HG02981 (cell line): ENCODE measurements at regions not wholly inside any gene's neighbourhood (a gene's known extent, or its start where the extent isn't known, plus 50 kb on each side); places are given as distances from the start of the nearest gene placed in this dataset.

Experiments used
- ATAC-seq: cut with Tn5 transposase; IDR thresholded peaks from one replicate; pipeline ENCODE4 v1.9.1; 2021; ENCODE audit warnings: mild to moderate bottlenecking, moderate library complexity; ENCODE audit not compliant: unreplicated experiment

- ATAC-seq, result no peak
Measured at GRCh38 chr5:2306711-2307110, 424.0 kb upstream of the IRX4 start.

- no peak for ATAC-seq
Measured at GRCh38 chr5:2303431-2304100, 420.8 kb upstream of the IRX4 start.

- no peak for ATAC-seq
Measured at GRCh38 chr5:2302169-2302568, 419.4 kb upstream of the IRX4 start.

- no peak for ATAC-seq
Measured at GRCh38 chr5:2300861-2301574, 418.3 kb upstream of the IRX4 start.

- no peak for ATAC-seq
Measured at GRCh38 chr5:2300421-2300820, 417.7 kb upstream of the IRX4 start.

GRCh38 chr5:2299388-2300220, 416.9 kb upstream of the IRX4 start:
- no peak for ATAC-seq

DNA sequence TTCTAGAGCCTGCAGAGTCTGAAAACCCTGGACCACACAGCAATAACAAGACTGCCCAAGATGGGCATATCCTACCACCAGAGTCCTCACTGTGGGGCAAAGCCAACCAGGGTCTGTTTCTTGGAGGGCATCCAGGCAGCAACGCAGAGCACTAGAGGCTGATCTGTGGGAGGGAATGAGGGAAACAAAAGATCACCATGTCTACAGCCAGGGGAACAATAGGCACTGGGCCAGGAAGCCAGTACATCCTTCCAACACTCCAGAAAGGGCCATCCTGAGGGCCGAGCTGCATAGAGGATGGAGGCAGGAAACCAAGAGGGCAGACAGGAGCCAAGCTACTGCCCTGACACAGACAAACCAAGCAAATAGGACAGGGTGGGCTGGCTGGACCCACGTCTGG, 416.1 kb upstream of the IRX4 start:
- no peak for ATAC-seq

DNA sequence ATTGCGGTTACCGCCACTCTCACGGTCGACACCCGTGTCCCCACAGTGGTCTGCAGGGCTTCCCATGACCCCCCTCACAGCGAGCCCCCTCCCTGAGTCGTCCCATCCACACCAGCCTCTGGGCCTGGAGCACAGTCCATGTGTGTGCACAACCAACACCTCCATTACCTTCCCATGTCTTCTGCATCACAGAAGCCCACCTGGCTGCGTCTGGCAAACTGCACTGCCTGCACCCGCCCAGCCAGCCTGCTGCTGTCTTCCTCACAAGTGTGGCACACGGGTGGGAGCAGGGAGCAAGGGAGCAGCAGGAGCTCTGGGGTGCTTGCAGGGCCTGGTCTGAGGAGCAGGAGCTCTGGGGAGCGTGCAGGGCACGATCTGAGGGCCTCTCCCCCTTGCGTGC, 415.3 kb upstream of the IRX4 start:
- no peak for ATAC-seq

DNA sequence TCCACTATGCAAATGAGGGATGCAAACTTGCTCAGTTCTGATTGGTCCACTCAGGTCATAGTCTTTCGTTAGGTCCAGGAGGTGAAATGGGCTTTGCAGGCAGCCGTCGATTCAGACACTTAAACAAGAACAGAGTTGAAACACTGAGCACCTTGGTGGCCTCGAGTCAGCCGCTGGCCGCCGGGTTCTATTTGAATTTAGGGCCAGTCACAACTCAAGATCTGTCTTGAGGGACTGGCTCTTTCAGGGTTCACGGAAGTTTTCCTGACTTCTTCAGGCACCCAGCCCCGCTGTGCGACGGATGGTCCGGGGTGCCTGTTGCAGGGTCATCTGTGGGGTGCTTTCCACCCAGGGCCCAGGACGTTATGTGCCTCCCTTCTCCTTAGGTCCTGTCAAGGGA, 412.8 kb upstream of the IRX4 start:
- no peak for ATAC-seq

DNA sequence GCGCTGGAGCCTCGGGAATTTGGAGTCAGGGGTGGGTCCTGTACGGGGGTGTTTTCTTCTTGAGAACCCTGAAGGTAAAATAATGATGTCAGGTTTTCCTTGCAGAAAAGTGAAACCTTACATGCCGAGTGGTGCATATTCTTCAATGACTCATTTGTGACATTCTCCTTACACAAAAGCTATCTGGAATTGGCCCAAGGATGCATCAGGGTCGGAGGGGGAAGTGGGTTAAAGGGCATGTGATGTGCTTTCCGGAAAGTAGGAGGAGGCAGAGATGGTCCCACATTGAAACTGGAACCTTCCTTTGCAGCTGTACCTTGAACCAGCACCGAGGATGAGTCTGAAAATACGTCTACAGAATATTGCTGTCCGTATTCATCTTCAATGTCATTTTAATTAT, 411.2 kb upstream of the IRX4 start:
- no peak for ATAC-seq

DNA sequence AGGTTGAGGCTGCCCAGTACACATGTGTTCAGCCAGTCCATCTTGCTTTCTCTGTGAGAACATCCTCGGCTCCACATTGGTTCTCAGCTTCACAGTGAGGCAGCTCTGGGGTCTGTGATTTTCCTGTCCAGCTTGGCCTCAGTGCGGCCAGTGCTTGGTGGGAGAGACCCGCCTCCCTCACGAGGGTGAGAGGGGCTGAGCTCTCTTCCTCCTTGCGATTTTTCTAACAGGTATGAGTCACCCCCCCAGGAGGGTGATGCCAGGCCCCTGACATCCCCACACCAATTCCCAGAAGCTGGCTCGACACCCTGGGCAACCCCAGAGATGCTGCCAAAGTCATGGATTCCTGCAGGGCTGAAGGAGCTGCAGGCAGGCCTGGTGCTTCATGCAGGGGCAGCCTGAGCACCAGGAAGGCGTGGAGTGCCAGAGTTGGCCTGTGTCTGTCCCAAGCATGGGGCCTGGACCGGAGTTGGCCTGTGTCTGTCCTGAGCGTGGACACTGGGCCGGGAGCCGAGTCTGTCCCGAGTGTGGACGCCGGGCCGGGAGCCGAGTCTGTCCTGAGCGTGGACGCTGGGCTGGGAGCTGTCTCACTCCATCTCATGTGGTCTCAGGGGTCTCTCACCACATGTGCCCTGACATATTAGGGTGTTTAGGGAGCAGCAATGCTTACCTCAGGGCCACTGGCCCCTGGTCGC, 408.6 kb upstream of the IRX4 start:
- no peak for ATAC-seq

GRCh38 chr5:2289380-2289779, 406.7 kb upstream of the IRX4 start:
- no peak for ATAC-seq

GRCh38 chr5:2288968-2289367, 406.2 kb upstream of the IRX4 start:
- no peak for ATAC-seq

- ATAC-seq, result no peak
Measured at GRCh38 chr5:2288466-2288865, 405.7 kb upstream of the IRX4 start.

DNA sequence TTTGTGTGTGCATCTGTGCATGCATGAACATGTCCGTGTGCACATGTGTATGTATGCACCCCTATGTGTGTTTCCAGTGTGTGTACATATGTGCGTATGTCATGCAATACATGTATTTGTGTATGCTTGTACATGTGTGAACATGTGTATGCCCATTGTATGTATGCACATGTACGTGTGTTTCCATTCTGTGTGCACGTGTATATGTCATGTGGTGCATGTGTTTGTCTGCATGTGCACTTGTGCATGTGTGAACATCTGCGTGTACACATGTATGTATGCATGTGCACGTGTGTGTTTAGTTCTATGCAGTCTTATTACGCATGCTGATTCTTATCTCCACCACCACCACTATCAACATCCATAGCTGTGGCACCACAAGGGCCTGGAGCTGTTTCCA, 403.5 kb upstream of the IRX4 start:
- ATAC-seq, result no peak

GRCh38 chr5:2284678-2285077, 402.0 kb upstream of the IRX4 start:
- no peak for ATAC-seq

DNA sequence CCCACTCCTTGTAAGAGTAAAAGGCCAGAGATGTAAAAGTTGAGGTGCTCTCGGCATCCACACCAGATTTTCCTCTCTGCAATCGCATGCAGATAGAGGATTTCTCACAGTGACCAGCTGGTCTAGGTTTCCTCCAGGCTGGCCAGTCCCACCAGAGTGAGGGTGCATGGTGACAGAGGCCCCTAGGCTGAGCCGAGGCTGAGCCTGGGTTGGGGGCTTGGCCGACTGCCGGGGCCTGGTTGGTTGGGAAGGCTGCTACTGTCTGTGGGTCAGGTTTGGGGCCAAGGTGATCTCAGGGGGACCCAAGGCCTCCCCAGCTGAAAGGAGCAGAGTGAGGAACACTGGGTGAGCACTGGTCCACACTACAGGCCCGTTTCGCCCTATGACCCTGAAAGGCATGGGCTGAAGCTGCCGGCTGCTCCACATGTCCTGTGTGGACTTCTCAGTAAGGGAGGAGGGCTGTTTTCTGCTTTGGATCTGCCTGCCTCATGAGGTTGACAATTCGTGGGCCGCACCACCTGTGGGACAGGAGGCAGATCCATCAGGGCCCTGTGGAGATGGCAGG, 400.8 kb upstream of the IRX4 start:
- no peak for ATAC-seq

- ATAC-seq, result no peak
Measured at GRCh38 chr5:2282893-2283292, 400.2 kb upstream of the IRX4 start.

DNA sequence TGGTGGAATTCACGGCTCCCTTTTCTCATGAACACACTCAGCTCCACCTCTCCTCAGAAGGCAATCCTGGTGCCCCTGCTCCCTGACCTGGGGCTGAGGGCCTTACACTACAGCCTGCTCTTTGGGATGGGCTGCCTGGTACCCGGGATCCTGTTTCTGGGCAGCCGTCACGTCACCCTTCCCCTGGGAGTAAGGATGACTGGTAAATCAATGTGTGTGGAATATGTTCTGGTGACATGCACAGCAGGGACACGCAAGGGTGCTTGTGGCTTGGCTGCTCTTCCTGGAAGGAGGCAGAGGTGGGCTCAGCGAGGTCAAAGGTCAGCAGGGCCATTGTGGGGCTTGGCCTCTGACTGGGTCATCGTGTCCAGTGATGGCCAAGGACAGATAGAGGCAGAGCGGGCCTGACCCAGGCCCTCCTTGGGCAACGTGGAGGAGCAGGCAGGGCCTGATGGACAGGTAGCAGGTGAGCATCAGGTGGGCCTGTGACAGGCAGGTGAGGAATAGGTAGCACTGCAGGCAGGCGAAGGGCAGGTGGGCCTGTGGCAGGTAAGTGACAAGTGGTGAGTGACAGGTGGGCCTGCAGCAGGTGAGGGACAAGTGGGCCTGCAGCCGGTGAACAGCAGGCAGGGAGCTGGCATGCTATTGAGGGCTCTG, 399.4 kb upstream of the IRX4 start:
- no peak for ATAC-seq

DNA sequence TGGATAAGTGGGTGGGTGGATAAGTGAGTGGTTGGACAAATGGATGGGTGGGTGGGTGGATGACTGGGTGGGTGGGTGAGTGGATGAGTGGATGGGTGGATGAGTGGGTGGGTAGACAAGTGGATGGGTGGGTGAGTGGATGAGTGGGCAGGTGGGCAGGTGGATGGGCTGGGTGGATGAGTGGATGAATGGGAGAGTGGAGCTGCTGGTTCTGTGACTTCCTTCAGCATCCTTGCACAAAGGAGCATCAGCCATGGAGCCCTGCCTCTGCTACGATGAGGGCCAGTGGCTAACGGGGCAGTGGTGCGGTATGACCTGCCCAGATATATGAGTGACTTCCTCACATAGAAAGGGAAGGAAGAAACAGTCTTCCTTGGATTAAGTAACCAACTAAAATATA, 398.7 kb upstream of the IRX4 start:
- no peak for ATAC-seq

DNA sequence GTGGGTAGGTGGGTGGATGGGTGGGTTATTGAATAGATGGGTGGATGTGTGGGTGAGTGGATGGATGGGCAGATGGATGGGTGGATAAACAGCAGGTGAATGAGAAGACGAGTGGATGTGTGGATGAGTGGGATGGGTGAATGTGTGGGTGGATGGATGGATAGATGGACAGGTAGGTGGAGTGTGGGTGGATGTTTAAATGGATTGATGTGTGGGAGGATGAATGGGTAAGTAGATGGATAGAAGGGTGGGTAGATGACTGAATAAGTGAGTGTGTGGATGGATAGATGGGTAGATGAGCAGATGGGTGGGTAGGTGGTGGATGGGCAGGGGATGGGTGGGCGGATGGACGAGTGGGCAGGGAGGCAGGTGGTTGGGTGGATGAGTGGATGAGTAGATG, 397.6 kb upstream of the IRX4 start:
- ATAC-seq, result no peak
